DMS 273 treated with DMSO at 0.1 percent for 48 hours (cell line): ENCODE measurements at regions not wholly inside any gene's neighbourhood (a gene's known extent, or its start where the extent isn't known, plus 50 kb on each side); places are given as distances from the start of the nearest gene placed in this dataset.

Experiments used
- DNase-seq: peaks from one replicate; lab custom pipeline; 2025; lab: John Stamatoyannopoulos, UW

GRCh38 chr2:153818242-153818641 lies 53.5 kb upstream of the GALNT13 start:
- no peak for DNase-seq

GRCh38 chr2:153819074-153819473 lies 52.6 kb upstream of the GALNT13 start:
- DNase-seq, result no peak

- DNase-seq, result no peak
Observed at GRCh38 chr2:153819501-153819900, 52.2 kb upstream of the GALNT13 start.
